HEK293 (cell line): ENCODE measurements at regions not wholly inside any gene's neighbourhood (a gene's known extent, or its start where the extent isn't known, plus 50 kb on each side); places are given as distances from the start of the nearest gene placed in this dataset.
A peak's percentile ranks its signal among the peaks of the same experiment; 100 is the strongest.

Source experiments
- CTCF ChIA-PET: fragments of 350-600 bp; formaldehyde crosslinking; extraction: SDS; loops from one replicate; lab custom pipeline; 2021; ENCODE audit warnings: antibody characterized with exemption; lab: Yijun Ruan, JAX
- POLR2A ChIA-PET: fragments of 300-600 bp; formaldehyde crosslinking; extraction: SDS; loops from one replicate; lab custom pipeline; 2020; ENCODE audit warnings: antibody characterized with exemption, inconsistent platforms; lab: Yijun Ruan, JAX
- H3K27ac ChIP-seq: fragments of 200-500 bp; sonication (Bioruptor generic); 2 replicates; pipeline ENCODE4 v1.5.1; 2014; ENCODE audit warnings: low read depth, low read length, control low read depth, inconsistent platforms; ENCODE audit errors: extremely low read depth
- H3K36me3 ChIP-seq, 2 experiments: fragments of 200-500 bp in 1 of 2; sonication (Bioruptor generic) in 1 of 2; 1 replicate in 1 of 2; 2 replicates in 1 of 2; pipeline ENCODE4 v1.5.1; 2014 to 2017; ENCODE audit warnings: inconsistent platforms in 2 of 2, low read length in 2 of 2; ENCODE audit not compliant: control insufficient read depth in 2 of 2, insufficient read depth in 1 of 2
- H3K4me1 ChIP-seq: fragments of 200-500 bp; sonication (Bioruptor generic); 2 replicates; pipeline ENCODE4 v1.5.1; 2014; ENCODE audit warnings: mild to moderate bottlenecking, low read length, inconsistent platforms; ENCODE audit not compliant: control insufficient read depth, insufficient read depth
- H3K4me3 ChIP-seq: 2 replicates; pipeline ENCODE4 v1.5.1; 2011; ENCODE audit warnings: low read depth, mild to moderate bottlenecking, control low read depth, low read length, moderate library complexity
- H3K9me3 ChIP-seq: fragments of 200-500 bp; sonication (Bioruptor generic); 2 replicates; pipeline ENCODE4 v1.5.1; 2014; ENCODE audit warnings: low read depth, low read length, inconsistent platforms; ENCODE audit not compliant: control insufficient read depth, insufficient read depth
- EGR2 ChIP-seq: fragments of 450-650 bp; formaldehyde crosslinking; IDR thresholded peaks from 2 replicates; pipeline ENCODE4 v1.5.1; 2016; ENCODE audit warnings: low read depth, missing biosample characterization, missing genetic modification characterization
- GLI2 ChIP-seq: fragments of 450-650 bp; formaldehyde crosslinking; IDR thresholded peaks from 2 replicates; pipeline ENCODE4; 2017; ENCODE audit warnings: missing biosample characterization, missing genetic modification characterization, low read depth, borderline replicate concordance
- IKZF3 ChIP-seq: fragments of 450-650 bp; IDR thresholded peaks from 2 replicates; pipeline ENCODE4 v1.5.0; 2018; ENCODE audit warnings: missing biosample characterization, mild to moderate bottlenecking, missing genetic modification characterization, moderate library complexity
- KLF1 ChIP-seq: fragments of 450-650 bp; formaldehyde crosslinking; IDR thresholded peaks from 2 replicates; pipeline ENCODE4 v1.5.1; 2016; ENCODE audit warnings: missing biosample characterization, missing genetic modification characterization
- RBAK ChIP-seq: fragments of 450-650 bp; formaldehyde crosslinking; IDR thresholded peaks from 2 replicates; pipeline ENCODE4 v1.5.1; 2016; ENCODE audit warnings: missing biosample characterization, missing genetic modification characterization
- YY1 ChIP-seq: fragments of 450-650 bp; formaldehyde crosslinking; IDR thresholded peaks from 2 replicates; pipeline ENCODE4 v1.5.1; 2018; ENCODE audit warnings: missing biosample characterization, missing genetic modification characterization
- ZBTB11 ChIP-seq: fragments of 450-650 bp; formaldehyde crosslinking; conservative IDR thresholded peaks from 2 replicates; pipeline ENCODE4 v1.5.1; 2016; ENCODE audit warnings: low read depth, missing biosample characterization, missing genetic modification characterization
- ZBTB26 ChIP-seq: fragments of 450-650 bp; formaldehyde crosslinking; optimal IDR thresholded peaks from 2 replicates; pipeline ENCODE3; 2016; ENCODE audit warnings: missing biosample characterization, mild to moderate bottlenecking, missing genetic modification characterization
- ZNF121 ChIP-seq: fragments of 450-650 bp; formaldehyde crosslinking; IDR thresholded peaks from 2 replicates; pipeline ENCODE4 v1.5.1; 2016; ENCODE audit warnings: missing biosample characterization, missing genetic modification characterization
- ZNF138 ChIP-seq: fragments of 450-650 bp; formaldehyde crosslinking; IDR thresholded peaks from 2 replicates; pipeline ENCODE4 v1.5.1; 2016; ENCODE audit warnings: missing biosample characterization, missing genetic modification characterization, borderline replicate concordance
- ZNF175 ChIP-seq: fragments of 450-650 bp; formaldehyde crosslinking; IDR thresholded peaks from 2 replicates; pipeline ENCODE4 v1.5.1; 2016; ENCODE audit warnings: missing biosample characterization, missing genetic modification characterization
- ZNF18 ChIP-seq: fragments of 450-650 bp; formaldehyde crosslinking; IDR thresholded peaks from 2 replicates; pipeline ENCODE4 v1.5.1; 2016; ENCODE audit warnings: missing biosample characterization, missing genetic modification characterization
- ZNF202 ChIP-seq: fragments of 450-650 bp; formaldehyde crosslinking; IDR thresholded peaks from 2 replicates; pipeline ENCODE4 v1.5.1; 2016; ENCODE audit warnings: missing biosample characterization, missing genetic modification characterization, borderline replicate concordance
- ZNF211 ChIP-seq: fragments of 450-650 bp; formaldehyde crosslinking; IDR thresholded peaks from 2 replicates; pipeline ENCODE4 v1.5.1; 2016; ENCODE audit warnings: low read depth, missing biosample characterization, missing genetic modification characterization
- ZNF280C ChIP-seq: fragments of 450-650 bp; formaldehyde crosslinking; IDR thresholded peaks from 2 replicates; pipeline ENCODE4 v1.5.1; 2016; ENCODE audit warnings: missing biosample characterization, missing genetic modification characterization
- ZNF311 ChIP-seq: fragments of 450-650 bp; formaldehyde crosslinking; IDR thresholded peaks from 2 replicates; pipeline ENCODE4 v1.5.1; 2017; ENCODE audit warnings: missing biosample characterization, missing genetic modification characterization, borderline replicate concordance
- ZNF341 ChIP-seq: fragments of 450-650 bp; formaldehyde crosslinking; IDR thresholded peaks from 2 replicates; pipeline ENCODE4; 2016; ENCODE audit warnings: low read depth, missing biosample characterization, missing genetic modification characterization
- ZNF501 ChIP-seq: fragments of 450-650 bp; formaldehyde crosslinking; IDR thresholded peaks from 2 replicates; pipeline ENCODE4 v1.5.1; 2016; ENCODE audit warnings: missing biosample characterization, missing genetic modification characterization
- ZNF549 ChIP-seq: fragments of 450-650 bp; IDR thresholded peaks from 2 replicates; pipeline ENCODE4 v1.5.1; 2018; ENCODE audit warnings: missing biosample characterization, missing genetic modification characterization, mild to moderate bottlenecking, inconsistent platforms, moderate library complexity
- ZNF596 ChIP-seq: fragments of 450-650 bp; IDR thresholded peaks from 2 replicates; pipeline ENCODE4 v1.5.0; 2018; ENCODE audit warnings: missing biosample characterization, mild to moderate bottlenecking, missing genetic modification characterization, moderate library complexity
- ZNF670 ChIP-seq: fragments of 450-650 bp; formaldehyde crosslinking; IDR thresholded peaks from 2 replicates; pipeline ENCODE4 v1.5.1; 2016; ENCODE audit warnings: missing biosample characterization, missing genetic modification characterization, low read depth
- ZNF792 ChIP-seq: fragments of 450-650 bp; formaldehyde crosslinking; IDR thresholded peaks from 2 replicates; pipeline ENCODE4 v1.5.1; 2016; ENCODE audit warnings: missing biosample characterization, missing genetic modification characterization

GRCh38 chr21:43304621-43305335, 122.2 kb downstream of the SIK1 start:
- H3K9me3 ChIP-seq, result no peaks in the 10 kb centered on the region
- TF ChIP-seq ZNF18, result no peak
- TF ChIP-seq ZBTB11 (tag by site-specific recombination), result no peak
- TF ChIP-seq RBAK (tag by site-specific recombination), result no peak
- H3K27ac ChIP-seq, result no peak overlapping the region
- POLR2A ChIA-PET, result no interaction called here
- no peaks in the 10 kb centered on the region for H3K36me3 ChIP-seq
- CTCF ChIA-PET, result no interaction called here
- no peaks in the 10 kb centered on the region for H3K4me1 ChIP-seq
- no peak overlapping the region for H3K4me3 ChIP-seq

- CTCF ChIA-PET, result no interaction called here
- H3K27ac ChIP-seq, result no peak overlapping the region
- POLR2A ChIA-PET, result no interaction called here
Observed at GRCh38 chr21:43304206-43304605, 122.7 kb downstream of the SIK1 start.

DNA sequence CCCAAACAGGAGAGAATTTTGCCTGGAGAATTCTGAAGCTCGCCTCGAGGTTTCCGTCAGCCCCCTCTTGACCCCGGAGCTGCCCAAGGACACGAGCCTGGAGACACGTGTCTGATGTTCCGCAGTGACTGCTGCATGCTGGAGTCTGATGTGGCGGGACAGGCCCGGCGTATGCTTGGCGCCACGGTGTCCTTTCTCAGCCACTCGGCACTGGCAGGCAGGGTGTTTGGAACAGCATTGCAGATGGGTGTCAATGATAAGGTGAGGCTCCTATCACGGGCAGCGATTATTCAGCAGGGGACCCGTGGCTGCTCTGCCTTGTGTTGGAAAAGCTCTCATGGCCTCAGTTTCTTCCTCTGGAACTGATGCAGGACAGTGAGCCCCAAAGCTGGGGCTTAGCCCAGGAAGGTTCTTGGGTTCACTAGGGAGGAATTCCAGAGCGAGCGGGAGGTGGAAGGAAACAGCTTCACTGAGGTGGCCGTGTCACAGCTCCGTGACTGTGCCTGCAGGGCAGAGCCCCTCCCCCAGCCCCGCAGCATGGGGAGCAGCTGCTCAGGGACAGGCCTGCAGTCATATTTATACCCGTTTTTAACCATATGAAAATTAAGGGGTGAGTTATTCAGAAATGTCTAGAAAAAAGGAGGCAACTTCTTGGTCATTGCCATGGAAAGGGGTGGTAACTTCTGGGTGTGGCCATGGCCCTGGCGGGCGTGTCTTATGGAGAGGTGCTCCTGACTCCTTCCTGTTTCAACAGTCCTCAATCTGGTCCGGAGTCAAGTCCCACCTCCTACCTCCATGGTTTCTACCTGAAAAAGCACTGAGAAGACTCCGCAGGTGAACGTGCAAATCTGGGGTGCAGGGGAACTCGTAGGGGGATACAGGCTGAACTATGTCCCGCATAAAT, 123.4 kb downstream of the SIK1 start:
- no peak overlapping the region for H3K4me3 ChIP-seq
- CTCF ChIA-PET, result no interaction called here
- POLR2A ChIA-PET, result no interaction called here
- H3K27ac ChIP-seq, result no peak overlapping the region
- H3K36me3 ChIP-seq, result no peaks in the 10 kb centered on the region
- no peaks in the 10 kb centered on the region for H3K4me1 ChIP-seq
- no peaks in the 10 kb centered on the region for H3K9me3 ChIP-seq
- TF ChIP-seq IKZF3 (tag by site-specific recombination), result no peak
- TF ChIP-seq ZNF138 (tag by site-specific recombination), result no peak
- TF ChIP-seq ZNF202 (tag by site-specific recombination), result no peak
- no peak for TF ChIP-seq ZNF121 (tag by site-specific recombination)
- TF ChIP-seq GLI2 (tag by site-specific recombination), result no peak
- no peak for TF ChIP-seq ZNF280C (tag by site-specific recombination)
- no peak for TF ChIP-seq ZNF792
- TF ChIP-seq ZNF501, result no peak
- peak; percentile 53 for TF ChIP-seq KLF1
- no peak for TF ChIP-seq ZNF175 (tag by site-specific recombination)
- peak; percentile 62 for TF ChIP-seq ZNF341 (tag by site-specific recombination)
- no peak for TF ChIP-seq ZNF311 (tag by site-specific recombination)

More at GRCh38 chr21:43304206-43304605, 122.7 kb downstream of the SIK1 start:
- TF ChIP-seq ZNF549 (tag by site-specific recombination) (no peak), ZNF211 (tag by site-specific recombination) (no peak), ZNF670 (no peak), ZNF596 (tag by site-specific recombination) (no peak), ZBTB26 (tag by site-specific recombination) (no peak), EGR2 (no peak), YY1 (tag by site-specific recombination) (no peak)
- no peaks in the 10 kb centered on the region for H3K4me1 ChIP-seq
- no peaks in the 10 kb centered on the region for H3K36me3 ChIP-seq
- H3K4me3 ChIP-seq, result no peak overlapping the region
- H3K9me3 ChIP-seq, result no peaks in the 10 kb centered on the region
